HG02759 (cell line): ENCODE measurements at regions not wholly inside any gene's neighbourhood (a gene's known extent, or its start where the extent isn't known, plus 50 kb on each side); places are given as distances from the start of the nearest gene placed in this dataset.

Experiments
- ATAC-seq: cut with Tn5 transposase; IDR thresholded peaks from one replicate; pipeline ENCODE4 v1.9.1; 2021; ENCODE audit warnings: mild to moderate bottlenecking, moderate library complexity; ENCODE audit not compliant: unreplicated experiment

DNA sequence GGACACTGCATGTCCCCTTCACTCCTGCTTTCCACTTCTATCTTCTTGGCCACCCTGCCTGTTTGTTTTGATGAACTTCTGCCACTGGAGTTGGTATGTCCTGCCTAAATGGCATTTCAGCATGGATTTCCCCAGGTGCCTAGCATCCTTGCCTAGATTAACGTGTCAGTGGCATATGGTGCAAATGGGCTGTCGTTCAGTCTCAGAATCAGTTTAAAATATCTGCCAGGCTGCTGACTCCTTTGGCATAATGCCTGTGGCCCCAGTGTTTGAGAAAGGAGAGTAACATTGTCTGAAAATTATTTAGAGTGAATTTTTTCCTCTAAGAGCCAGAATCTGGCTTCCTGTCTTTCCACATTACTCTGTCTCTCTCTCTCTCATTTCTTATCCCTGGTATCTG, 64.9 kb upstream of the BARHL2 start:
- ATAC-seq, result no peak

DNA sequence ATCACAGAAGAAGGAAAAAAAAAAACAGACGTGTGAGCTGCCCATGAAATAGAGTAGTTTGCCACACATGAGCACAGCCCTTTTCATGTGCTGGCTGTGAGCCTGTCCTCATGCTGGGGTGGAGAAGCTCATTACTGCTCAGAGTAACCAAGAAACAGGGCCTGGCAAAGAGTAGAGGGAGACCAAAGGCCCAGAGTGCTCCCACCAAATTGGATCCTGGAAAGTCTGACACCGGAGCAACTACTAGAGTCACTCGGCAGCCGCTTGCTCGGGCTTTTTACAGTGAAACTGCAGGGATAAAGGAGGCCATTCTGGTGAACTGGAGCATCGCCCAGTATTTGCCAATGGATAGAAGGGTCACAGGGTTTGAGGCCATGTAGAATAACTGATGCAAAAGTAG, 64.4 kb upstream of the BARHL2 start:
- no peak for ATAC-seq

DNA sequence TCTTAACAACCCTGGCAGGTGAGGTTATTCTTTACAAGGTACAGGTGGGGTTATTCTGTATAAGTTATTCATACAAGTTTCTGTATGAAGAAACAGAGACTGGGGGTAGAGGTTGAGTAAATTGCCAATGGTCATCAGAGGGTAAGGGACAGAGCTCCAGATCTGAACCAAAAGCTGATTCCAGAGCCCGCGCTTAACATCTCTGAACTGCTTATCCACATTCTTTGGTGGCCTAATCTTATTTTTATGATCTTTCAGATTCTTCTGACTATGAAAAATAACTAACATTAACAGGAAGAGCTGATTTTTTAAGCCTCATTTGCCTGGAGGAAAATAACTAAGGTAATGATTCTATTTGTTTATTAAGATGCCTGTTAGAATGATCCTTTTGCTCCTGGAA, 63.9 kb upstream of the BARHL2 start:
- ATAC-seq, result no peak

DNA sequence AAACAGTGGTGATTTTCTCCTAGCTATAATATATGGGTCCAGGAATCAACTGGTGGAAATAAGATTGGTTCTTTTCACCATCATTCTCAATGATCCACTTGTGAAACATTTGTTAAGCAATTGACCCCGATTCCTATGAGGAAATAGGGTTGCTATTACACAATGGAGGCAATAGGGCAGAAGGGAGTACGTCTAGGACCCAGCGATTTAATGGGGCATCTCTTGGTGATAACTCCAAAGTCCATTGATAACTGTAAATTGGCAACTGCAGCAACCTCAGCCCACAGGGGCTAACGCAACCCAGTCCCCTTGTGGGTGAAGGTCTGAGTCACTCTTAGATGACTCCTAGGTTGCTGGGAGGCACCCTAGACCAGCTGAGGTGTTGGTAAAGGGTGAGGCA, 62.5 kb upstream of the BARHL2 start:
- no peak for ATAC-seq

DNA sequence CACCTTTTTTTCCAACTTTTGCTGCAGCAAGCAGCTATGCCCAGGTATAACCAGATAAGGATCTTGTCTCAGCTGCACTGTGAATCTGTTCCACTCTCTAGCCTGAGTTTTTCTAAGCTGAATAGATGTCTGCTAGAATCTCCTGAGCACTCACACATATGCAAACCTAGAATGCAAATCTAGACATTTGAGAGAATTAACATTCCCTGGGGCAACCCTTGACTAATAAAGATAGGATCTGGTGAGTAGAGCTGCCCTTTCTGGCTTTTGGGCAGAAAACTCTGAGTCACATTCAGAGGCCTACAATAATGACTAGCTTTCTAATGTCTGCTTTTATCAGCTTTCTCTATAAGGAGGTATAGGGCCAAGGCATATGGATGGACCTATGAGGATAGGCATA, 61.4 kb upstream of the BARHL2 start:
- ATAC-seq, result no peak

DNA sequence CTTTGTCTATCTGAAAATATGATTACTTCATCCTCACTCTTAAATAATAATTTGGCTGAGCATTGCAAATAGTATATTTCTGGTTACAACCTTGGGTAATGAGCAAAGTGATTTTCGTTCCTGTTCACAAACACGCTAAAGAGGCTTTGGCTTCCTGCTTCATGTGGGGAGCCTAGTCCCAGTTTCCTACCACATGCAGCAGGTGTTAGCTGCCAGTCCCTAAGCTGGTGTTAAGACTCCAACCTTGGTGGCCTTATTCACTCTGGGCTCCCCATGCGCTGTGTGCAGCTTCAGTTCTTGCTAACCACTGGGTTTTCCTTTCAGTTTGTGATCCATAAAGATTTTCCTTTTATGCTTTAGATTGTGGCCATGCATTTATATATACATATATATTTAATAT, 56.7 kb upstream of the BARHL2 start:
- no peak for ATAC-seq

DNA sequence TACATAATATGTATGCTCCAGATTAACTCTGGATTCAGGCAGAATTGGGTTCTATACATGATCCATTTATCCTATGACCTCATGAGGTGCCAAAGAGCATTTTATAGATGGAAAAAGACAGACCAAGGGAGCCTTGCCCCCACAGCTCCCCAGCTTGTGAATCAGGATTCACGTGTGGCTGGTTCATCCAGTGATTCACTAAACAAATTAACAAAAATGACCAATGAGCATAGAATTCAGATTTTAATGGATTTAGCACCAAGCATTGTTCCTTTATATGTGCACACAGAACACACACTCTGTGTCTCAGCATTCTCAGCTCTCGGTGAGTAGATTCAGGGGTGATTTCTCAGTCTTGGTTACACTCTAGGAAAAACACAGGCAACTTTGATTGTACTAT, 51.7 kb upstream of the BARHL2 start:
- no peak for ATAC-seq

DNA sequence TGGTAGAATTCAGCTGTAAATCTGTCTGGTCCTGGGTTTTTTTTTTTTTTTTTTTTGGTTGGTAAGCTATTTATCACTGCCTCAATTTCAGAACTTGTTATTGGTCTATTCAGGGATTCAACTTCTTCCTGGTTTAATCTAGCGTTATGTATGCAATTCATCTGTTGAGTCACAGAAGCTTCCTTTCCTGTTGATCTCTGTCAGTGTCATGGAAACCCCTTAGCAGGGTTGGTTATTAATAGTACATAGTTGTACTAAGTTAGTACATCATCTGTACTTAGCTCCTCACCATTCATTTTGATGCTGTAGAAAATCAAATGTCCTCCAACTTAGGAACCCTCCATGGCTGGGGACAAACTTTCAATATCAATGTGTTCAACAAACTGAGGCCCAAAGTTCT, 51.0 kb upstream of the BARHL2 start:
- no peak for ATAC-seq
